Stimulated activated naive CD4-positive, alpha-beta T cell (primary cell): ENCODE measurements at regions not wholly inside any gene's neighbourhood (a gene's known extent, or its start where the extent isn't known, plus 50 kb on each side); places are given as distances from the start of the nearest gene placed in this dataset.
"Not testable (repeated sequence)": the region's sequence is repeated elsewhere in the genome, so short reads cannot be mapped to it uniquely, and the experiment has no call there.

Experiments
- DNase-seq, 6 experiments: peaks; one replicate each; lab custom pipeline; 2025; lab: John Stamatoyannopoulos, UW

GRCh38 chr2:56806924-56807323 is 623.1 kb downstream of the CCDC85A start:
- DNase-seq: no peak

GRCh38 chr2:56807861-56808260 is 624.1 kb downstream of the CCDC85A start:
- DNase-seq: no peak

- DNase-seq: no peak
Measured at GRCh38 chr2:56811401-56811800, 627.6 kb downstream of the CCDC85A start.

DNA sequence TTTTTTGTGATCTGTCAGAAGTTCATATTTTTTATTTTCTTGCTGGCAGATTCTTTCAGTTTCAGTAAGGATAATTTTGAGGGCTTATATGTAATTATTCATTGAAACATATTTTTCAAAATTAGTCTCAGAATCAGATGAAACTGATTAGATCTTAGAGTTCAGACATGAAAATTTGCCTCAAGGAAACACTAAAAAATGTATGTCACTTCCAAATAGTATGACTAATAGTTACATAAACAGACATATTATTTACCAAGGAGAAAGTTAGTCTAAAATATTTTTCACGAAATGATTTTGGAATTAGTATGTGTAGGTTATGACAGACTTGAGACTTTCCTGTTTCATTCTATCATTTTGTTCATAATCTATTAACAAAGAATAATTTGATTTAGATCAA is 628.6 kb downstream of the CCDC85A start:
- no peak for DNase-seq

DNA sequence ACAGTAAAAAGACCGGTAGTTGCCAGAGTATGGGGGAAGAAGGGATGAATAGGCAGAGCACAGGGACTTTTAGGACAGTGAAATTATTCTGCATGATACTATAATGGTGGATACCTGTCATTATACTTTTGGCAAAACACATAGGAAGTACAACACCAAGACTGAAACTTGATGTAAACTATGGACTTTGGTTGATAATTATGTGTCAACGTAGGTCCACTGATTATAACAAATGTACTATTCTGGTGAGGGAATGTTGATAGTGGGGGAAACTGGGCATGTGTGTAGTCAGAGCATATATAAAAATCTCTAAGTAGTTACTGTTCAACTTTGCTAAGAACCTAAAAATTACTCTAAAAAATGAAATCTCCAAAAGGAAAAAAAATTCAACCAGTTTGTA is 629.7 kb downstream of the CCDC85A start:
- DNase-seq: no peak

DNA sequence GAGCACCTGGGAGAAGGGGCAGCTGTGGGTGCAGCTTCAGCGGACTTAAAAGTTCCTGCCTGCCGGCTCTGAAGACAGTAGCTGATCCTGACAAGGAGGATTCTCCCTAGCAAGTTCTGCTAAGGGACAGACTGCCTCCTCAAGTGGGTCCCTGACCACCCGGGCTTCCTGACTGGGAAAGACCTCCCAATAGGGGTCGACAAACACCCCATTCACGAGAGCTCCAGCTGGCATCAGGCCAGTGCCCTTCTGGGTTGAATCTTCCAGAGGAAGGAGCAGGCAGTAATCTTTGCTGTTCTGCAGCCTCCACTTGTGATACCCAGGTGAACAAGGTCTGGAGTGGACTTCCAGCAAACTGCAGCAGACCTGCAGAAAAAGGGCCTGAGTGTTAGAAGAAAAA is 632.9 kb downstream of the CCDC85A start:
- no peak for DNase-seq

- no peak for DNase-seq
Measured at GRCh38 chr2:56831780-56832179, 648.0 kb downstream of the CCDC85A start.

DNA sequence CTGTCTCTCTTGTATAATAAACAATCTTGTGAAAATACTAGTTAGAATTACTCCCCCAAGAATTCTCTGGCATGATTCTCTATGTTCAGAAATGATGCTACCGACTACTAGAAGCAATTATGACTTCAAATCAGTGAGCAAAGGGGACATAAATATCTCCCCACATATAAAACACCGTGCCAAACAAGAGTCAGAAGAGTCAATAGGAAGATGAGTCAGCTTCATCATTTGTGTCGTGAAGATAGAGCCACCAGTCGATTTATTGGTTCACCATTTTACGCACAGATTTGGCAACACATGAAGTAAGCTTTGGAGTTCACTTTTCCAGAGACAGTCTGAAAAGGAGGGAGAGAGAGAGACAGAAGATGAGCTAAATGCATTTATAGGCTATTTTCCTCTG is 650.9 kb downstream of the CCDC85A start:
- no peak for DNase-seq

- not testable (repeated sequence) for DNase-seq
Measured at GRCh38 chr2:56840009-56840408, 656.2 kb downstream of the CCDC85A start.

- DNase-seq: no peak
Measured at GRCh38 chr2:56860991-56861390, 677.2 kb downstream of the CCDC85A start.

GRCh38 chr2:56871644-56872043 is 687.9 kb downstream of the CCDC85A start:
- no peak for DNase-seq

- no peak for DNase-seq
Measured at GRCh38 chr2:56874717-56875116, 690.9 kb downstream of the CCDC85A start.

DNA sequence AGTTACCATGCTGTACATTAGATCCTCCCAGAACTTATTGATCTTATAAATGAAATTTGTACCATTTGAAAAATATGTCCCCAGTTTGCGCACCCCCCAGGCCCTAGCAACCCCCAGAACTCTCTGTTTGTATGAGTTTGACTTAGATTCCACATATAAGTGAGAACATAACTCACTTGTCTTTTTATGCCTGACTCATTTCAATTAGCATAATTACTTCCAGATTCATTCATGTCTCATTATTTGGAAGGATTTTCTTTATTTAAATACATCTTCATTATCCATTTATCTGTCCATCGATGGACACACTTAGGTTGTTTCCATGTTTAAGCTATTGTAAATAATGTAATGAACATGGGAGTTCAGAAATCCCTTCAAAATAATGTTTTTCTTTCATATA is 705.9 kb downstream of the CCDC85A start:
- DNase-seq: no peak

- DNase-seq: no peak
Measured at GRCh38 chr2:56892382-56892781, 708.6 kb downstream of the CCDC85A start.

- DNase-seq: no peak
Measured at GRCh38 chr2:56898986-56899385, 715.2 kb downstream of the CCDC85A start.

DNA sequence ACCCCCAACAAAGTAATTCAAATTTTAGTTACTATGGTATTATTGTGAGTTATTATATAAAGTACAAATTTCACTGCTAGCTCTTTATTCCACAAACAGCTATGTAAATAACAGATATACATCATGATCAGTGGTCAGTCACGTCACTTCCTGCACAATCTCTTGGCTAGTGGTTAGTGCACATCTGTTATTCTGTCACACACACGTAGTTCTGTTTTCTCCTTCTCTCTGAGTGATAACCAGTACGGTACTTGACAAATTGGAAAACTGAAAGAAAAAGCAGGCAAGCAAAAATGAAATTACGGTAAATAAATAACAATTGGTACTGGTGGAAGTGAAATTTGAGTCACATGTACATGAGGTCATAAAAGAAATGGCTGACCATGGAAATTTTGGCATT is 728.7 kb downstream of the CCDC85A start:
- DNase-seq: no peak

DNA sequence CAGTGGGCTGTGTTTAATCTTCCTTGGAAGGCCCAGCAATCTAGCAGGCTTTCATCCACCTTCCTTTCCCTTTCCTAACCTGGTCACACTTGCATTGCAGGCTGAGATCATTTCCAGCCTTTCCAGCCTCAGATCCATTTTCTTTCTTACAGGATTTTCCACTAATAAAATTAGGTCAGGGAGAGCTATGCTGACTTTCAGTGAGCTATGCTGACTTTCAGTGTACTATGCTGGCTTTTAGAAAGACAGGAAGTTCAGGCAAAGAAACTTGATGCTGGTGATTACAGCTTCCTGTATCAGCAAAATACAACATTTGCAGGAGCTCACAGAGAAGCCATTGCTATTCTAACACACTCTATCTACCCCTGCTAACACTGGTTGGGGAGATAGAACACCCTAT is 735.0 kb downstream of the CCDC85A start:
- no peak for DNase-seq

GRCh38 chr2:56933976-56934375 is 750.2 kb downstream of the CCDC85A start:
- no peak for DNase-seq

DNA sequence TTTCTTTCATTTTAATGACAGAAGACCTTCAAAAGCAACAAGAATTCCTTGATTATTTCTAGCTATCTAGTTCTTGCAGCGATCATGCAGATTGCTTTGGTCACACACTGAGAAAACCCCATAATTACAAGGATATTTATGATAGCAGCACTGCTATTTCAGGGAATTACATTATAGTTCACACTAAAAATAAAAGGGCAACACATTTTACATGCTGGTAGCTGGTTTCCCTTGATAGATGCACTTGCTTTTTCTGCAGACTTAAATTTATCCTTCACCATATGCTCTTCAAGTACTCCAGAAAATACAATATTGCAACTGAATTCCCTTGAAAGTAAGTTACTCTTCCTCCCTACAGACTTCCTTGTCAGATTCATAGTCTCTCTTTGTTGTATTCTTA is 751.1 kb downstream of the CCDC85A start:
- DNase-seq: no peak

DNA sequence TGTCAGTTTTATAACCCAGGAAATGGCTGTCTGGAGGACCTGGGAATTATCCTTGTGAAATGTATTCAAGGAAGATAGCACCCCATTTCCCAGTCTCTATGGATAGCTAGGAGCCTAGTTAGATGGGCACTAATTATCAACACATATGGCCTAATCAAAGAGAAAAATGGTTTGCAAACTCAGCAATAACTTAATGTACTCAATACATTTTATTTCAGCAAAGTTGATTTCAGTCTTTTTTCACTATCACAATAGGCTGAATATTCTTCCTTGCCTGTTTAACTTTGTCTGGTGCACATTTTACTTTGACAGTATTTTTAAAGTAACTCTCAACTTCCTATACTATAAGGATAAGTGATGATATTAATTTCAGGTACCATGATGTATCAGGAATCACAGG is 756.3 kb downstream of the CCDC85A start:
- no peak for DNase-seq

DNA sequence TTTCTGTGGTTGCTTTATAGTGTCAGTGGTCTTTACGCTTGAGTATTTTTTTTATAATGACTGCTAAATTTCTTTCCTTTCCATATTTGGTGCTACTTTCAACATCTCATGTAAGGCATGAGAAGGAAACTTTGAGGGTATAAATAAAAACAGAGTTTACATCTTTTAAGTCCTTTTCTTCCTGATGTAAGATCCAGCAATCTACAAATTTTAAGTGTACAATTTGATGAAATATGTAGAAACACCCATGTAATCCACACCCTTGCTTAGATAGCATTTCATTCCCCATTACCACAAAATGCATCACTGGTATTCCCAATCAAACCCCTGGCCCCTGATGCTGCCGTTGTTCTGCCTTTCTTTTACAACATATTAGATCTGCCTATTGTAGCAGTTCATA is 769.1 kb downstream of the CCDC85A start:
- no peak for DNase-seq

GRCh38 chr2:56960581-56960980 is 776.8 kb downstream of the CCDC85A start:
- DNase-seq: no peak

- DNase-seq: no peak
Measured at GRCh38 chr2:56962673-56963072, 778.9 kb downstream of the CCDC85A start.

- no peak for DNase-seq
Measured at GRCh38 chr2:56969513-56969912, 785.7 kb downstream of the CCDC85A start.

DNA sequence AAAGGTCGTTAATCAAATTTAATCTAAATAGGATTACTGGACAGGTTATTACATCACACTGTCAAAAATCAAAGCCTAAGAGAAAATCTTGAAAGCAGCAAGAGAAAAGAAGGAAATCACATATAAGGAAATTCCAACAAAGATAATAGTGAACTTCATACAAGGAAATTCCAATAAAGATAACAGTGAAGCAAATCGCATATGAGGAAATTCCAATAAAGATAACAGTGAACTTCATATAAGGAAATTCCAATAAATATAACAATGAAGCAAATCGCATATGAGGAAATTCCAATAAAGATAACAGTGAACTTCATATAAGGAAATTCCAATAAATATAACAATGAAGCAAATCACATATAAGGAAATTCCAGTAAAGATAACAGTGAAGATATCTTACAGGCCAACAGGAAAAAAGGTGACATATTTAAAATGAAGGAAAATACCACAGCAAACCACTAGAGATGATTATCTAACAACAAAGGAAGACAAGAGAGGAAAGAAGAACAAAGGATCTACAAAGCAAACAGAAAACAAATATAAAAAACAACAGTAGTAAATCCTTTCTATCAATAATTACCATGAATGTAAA is 787.7 kb downstream of the CCDC85A start:
- DNase-seq: no peak
